Femur (tissue), 1 donor: ENCODE measurements at regions not wholly inside any gene's neighbourhood (a gene's known extent, or its start where the extent isn't known, plus 50 kb on each side); places are given as distances from the start of the nearest gene placed in this dataset.
A peak's percentile ranks its signal among the peaks of the same experiment; 100 is the strongest.
"Not testable (repeated sequence)": the region's sequence is repeated elsewhere in the genome, so short reads cannot be mapped to it uniquely, and the experiment has no call there.

ENCODE experiments used
- DNase-seq: peaks from one replicate; pipeline ENCODE4 v3.0.0-alpha.2; 2017

GRCh38 chr6:63487103-63487813, 85.0 kb upstream of the LOC128125822 start:
- no peak for DNase-seq

- no peak for DNase-seq
Measured at GRCh38 chr6:63491119-63491518, 81.2 kb upstream of the LOC128125822 start.

GRCh38 chr6:63492476-63492875, 79.8 kb upstream of the LOC128125822 start:
- no peak for DNase-seq

GRCh38 chr6:63493557-63493956, 78.7 kb upstream of the LOC128125822 start:
- no peak for DNase-seq

GRCh38 chr6:63496361-63496804, 75.9 kb upstream of the LOC128125822 start:
- no peak for DNase-seq

- no peak for DNase-seq
Measured at GRCh38 chr6:63502156-63502555, 70.1 kb upstream of the LOC128125822 start.

- no peak for DNase-seq
Measured at GRCh38 chr6:63503199-63503598, 69.1 kb upstream of the LOC128125822 start.

- no peak for DNase-seq
Measured at GRCh38 chr6:63504777-63505384, 67.4 kb upstream of the LOC128125822 start.

- DNase-seq: no peak
Measured at GRCh38 chr6:63507096-63507495, 65.2 kb upstream of the LOC128125822 start.

GRCh38 chr6:63509652-63510352, 62.5 kb upstream of the LOC128125822 start:
- peak; percentile 23 for DNase-seq

- no peak for DNase-seq
Measured at GRCh38 chr6:63510353-63510686, 62.0 kb upstream of the LOC128125822 start.

- DNase-seq: no peak
Measured at GRCh38 chr6:63510849-63511248, 61.4 kb upstream of the LOC128125822 start.

GRCh38 chr6:63514488-63515173, 57.6 kb upstream of the LOC128125822 start:
- DNase-seq: no peak

- not testable (repeated sequence) for DNase-seq
Measured at GRCh38 chr6:63515227-63515626, 57.1 kb upstream of the LOC128125822 start.

- DNase-seq: no peak
Measured at GRCh38 chr6:63516186-63516944, 55.9 kb upstream of the LOC128125822 start.

- no peak for DNase-seq
Measured at GRCh38 chr6:63517221-63517620, 55.1 kb upstream of the LOC128125822 start.

- DNase-seq: no peak
Measured at GRCh38 chr6:63521475-63522210, 50.6 kb upstream of the LOC128125822 start.
